GM12873 (cell line): ENCODE measurements at regions not wholly inside any gene's neighbourhood (a gene's known extent, or its start where the extent isn't known, plus 50 kb on each side); places are given as distances from the start of the nearest gene placed in this dataset.

ENCODE experiments used
- TF ChIP-seq, protein P1 (sequence below): IDR thresholded peaks from 2 replicates; pipeline ENCODE4 v1.5.1; 2012; ENCODE audit warnings: low read depth, mild to moderate bottlenecking, moderate library complexity, low read length, control low read depth; ENCODE audit not compliant: insufficient read depth; ENCODE audit errors: missing control alignments

DNA sequence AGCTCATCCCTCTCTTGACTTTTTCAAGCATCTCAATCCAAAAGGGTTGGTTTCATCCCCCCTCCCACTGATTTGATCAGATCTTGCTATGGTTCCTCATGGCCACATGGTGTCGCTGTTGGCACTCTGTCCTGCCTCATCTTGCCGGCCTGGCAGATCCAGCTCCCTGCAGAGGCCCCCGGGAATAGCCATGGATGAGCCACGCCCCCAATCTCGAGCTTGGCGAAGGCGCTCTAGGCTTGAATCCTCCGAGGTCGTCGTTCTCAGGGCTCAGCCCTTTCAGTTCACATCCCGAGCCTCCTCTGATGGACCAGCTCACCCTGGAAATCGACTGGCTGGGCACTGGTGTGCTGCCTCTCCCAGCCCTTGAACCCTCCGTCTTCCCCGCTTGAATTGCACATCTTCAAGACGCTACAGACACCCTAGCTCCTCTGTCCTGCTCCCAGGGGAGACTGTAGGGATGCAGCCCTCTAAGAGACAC, 628.7 kb downstream of the TYW1 start:
- TF ChIP-seq, protein P1, sequence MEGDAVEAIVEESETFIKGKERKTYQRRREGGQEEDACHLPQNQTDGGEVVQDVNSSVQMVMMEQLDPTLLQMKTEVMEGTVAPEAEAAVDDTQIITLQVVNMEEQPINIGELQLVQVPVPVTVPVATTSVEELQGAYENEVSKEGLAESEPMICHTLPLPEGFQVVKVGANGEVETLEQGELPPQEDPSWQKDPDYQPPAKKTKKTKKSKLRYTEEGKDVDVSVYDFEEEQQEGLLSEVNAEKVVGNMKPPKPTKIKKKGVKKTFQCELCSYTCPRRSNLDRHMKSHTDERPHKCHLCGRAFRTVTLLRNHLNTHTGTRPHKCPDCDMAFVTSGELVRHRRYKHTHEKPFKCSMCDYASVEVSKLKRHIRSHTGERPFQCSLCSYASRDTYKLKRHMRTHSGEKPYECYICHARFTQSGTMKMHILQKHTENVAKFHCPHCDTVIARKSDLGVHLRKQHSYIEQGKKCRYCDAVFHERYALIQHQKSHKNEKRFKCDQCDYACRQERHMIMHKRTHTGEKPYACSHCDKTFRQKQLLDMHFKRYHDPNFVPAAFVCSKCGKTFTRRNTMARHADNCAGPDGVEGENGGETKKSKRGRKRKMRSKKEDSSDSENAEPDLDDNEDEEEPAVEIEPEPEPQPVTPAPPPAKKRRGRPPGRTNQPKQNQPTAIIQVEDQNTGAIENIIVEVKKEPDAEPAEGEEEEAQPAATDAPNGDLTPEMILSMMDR = peak; percentile 82

DNA sequence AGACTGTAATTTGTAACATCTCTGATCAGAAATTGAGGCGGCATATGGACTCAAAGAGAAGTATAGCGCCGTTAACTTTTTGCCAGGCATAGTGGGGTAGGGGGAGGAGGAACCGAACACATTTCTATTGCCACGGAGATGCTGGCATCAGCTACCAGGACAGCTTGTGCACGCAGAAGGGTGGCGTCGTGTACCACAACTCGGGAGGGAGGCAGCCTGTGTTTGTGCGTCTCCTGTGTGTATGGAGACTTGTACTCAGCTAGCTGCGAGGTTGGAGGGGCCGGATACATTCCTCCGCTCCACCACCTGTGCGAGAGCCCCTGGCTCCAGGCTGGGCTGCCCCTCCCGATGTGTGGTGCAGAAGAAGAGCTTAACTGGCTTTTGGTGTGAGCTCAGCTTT, 634.8 kb downstream of the TYW1 start:
- TF ChIP-seq, protein P1 = no peak

DNA sequence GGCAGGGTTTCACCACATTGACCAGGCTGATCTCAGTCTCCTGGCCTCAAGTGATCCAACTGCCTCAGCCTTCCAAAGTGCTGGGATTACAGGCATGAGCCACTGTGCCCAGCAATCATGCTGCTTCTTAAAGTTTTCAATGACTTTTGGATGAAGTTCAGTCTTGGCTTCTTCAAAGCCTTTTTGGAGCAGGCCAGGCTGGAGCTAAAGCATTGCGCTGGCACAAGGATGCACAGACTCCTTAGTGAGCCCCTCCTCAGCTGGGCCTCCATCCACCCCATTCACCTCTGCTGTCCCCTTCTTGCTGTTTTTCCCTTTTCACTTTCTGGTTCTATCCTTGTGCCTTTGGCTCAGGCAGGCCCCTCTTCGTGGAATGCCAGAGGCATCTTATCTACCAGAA, 638.6 kb downstream of the TYW1 start:
- TF ChIP-seq, protein P1 = no peak

DNA sequence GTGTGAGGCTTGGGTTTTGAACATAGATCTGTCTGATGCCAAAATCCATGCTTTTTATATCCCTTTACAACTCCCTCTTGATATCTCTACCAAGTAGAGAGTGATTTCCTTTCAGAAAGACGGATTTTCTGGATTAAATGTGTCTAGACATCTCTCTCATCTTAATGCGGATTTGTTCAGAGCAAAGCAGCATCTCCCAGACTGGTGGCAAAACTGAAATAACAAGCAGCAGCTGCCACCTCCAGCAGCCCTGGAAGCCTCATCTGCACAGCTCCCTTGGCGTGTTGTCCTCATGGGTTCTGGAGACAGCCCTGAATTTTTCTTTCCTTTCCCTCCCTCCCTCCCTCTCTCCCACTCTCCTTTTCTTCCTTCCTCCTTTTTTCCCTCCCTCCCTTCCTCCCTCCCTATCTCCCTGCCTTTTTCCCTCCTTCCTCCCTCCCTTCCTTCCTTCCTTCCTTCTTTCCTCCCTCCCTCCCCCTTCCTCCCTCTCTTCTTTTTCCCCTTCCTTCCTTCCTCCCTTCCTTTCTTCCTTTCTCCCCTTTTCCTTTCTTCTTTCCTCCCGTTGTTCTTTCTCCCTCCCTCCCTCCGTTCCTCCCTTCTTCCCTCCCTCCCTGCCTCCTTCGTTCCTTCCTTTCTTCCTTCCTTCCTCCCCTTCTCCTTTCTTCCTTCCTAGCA, 639.9 kb downstream of the TYW1 start:
- TF ChIP-seq, protein P1 = no peak

DNA sequence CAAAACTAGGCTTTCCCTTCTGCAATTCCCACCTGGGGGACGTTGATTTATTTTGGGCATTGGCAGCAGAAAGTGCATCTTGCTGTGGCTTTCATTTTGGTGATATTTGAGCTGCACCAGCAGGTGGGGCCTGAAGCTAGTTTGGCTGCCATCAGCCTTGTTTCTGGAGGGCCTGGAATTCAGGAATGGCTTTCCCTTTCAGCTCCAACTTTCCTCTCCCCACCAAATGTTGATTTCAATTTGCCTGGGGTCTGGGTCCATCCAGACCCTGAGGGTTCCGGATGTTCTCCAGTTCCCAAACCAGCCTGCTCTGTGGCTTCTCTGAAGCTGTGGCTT, 640.4 kb downstream of the TYW1 start:
- TF ChIP-seq, protein P1 = no peak

DNA sequence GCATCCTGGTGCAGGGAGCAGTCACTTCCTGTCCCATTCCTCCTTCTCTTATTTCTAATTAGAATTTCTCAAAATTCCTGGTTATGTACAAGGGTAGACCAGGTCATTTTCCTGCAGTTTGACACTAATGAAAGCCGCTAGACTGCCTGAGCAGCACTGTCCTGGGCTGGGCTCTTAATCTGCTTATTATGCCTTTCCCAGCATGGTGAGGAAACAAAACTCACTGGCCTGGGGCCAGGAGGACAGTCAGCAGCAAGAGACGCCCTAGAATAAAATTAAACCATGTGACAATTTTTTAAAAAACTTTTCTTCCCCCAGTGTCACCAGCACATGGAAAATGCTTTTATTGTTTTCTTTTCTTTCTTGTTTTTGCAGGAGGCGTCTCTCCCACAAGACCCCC, 647.5 kb downstream of the TYW1 start:
- TF ChIP-seq, protein P1 = no peak

DNA sequence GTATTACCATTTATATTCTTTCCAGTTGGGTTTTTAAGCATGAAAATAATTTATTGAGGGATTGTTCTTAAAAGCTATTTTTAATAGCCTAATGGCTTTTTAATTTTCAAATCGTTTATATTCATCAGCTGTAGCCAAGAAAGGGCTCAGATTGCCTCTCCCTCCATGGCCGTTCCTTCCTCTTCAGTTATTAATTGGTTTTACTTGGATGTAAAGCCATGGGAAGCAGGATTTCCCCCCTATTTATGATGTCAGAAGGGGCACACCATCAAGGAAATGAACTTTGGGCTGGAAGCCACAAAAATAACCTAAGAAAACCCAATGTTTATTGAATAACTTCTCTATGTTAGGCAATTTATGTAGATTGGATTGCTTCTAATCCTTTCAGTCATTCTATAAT, 656.3 kb downstream of the TYW1 start:
- TF ChIP-seq, protein P1 = no peak
